ENCODE measurements at regions not wholly inside any gene's neighbourhood (a gene's known extent, or its start where the extent isn't known, plus 50 kb on each side); places are given as distances from the start of the nearest gene placed in this dataset.

GRCh38 chr5:2283481-2284045 is 400.8 kb upstream of the IRX4 start:
- no peak for DNase-seq

GRCh38 chr5:2282893-2283292 is 400.2 kb upstream of the IRX4 start:
- no peak for DNase-seq

- DNase-seq = no peak
These were observed 399.4 kb upstream of the IRX4 start for GRCh38 chr5:2282034-2282690.

GRCh38 chr5:2281446-2281845 is 398.7 kb upstream of the IRX4 start:
- DNase-seq = no peak

GRCh38 chr5:2280318-2280717 is 397.6 kb upstream of the IRX4 start:
- DNase-seq = no peak

- DNase-seq = no peak
These were observed 396.2 kb upstream of the IRX4 start for GRCh38 chr5:2278825-2279456.

GRCh38 chr5:2277886-2278285 is 395.2 kb upstream of the IRX4 start:
- DNase-seq = no peak

GRCh38 chr5:2276101-2276500 is 393.4 kb upstream of the IRX4 start:
- DNase-seq = no peak

GRCh38 chr5:2272755-2273154 is 390.0 kb upstream of the IRX4 start:
- no peak for DNase-seq

- no peak for DNase-seq
These were observed 389.3 kb upstream of the IRX4 start for GRCh38 chr5:2272039-2272438.

- DNase-seq = no peak
These were observed 388.6 kb upstream of the IRX4 start for GRCh38 chr5:2271316-2271715.

GRCh38 chr5:2270467-2270866 is 387.7 kb upstream of the IRX4 start:
- DNase-seq = no peak

GRCh38 chr5:2269656-2270055 is 386.9 kb upstream of the IRX4 start:
- no peak for DNase-seq

- no peak for DNase-seq
These were observed 385.3 kb upstream of the IRX4 start for GRCh38 chr5:2267991-2268390.

GRCh38 chr5:2266641-2267240 is 384.0 kb upstream of the IRX4 start:
- no peak for DNase-seq

GRCh38 chr5:2265341-2265740 is 382.6 kb upstream of the IRX4 start:
- DNase-seq = no peak

GRCh38 chr5:2263763-2264162 is 381.0 kb upstream of the IRX4 start:
- DNase-seq = no peak

GRCh38 chr5:2262620-2263019 is 379.9 kb upstream of the IRX4 start:
- no peak for DNase-seq

- no peak for DNase-seq
These were observed 378.4 kb upstream of the IRX4 start for GRCh38 chr5:2261004-2261703.

GRCh38 chr5:2260211-2261003 is 377.7 kb upstream of the IRX4 start:
- DNase-seq = no peak

GRCh38 chr5:2259494-2260107 is 376.9 kb upstream of the IRX4 start:
- DNase-seq = no peak

- no peak for DNase-seq
These were observed 376.1 kb upstream of the IRX4 start for GRCh38 chr5:2258861-2259260.

Data from NCI-H187 (cell line).